GDM1 (cell line): ENCODE measurements at regions not wholly inside any gene's neighbourhood (a gene's known extent, or its start where the extent isn't known, plus 50 kb on each side); places are given as distances from the start of the nearest gene placed in this dataset.

Experiments
- DNase-seq: peaks from one replicate; lab custom pipeline; 2025; lab: John Stamatoyannopoulos, UW

- no peak for DNase-seq
These were observed 56.3 kb upstream of the TMEM72 start for GRCh38 chr10:44854693-44855350.

- DNase-seq = no peak
These were observed 54.4 kb upstream of the TMEM72 start for GRCh38 chr10:44856696-44857095.

- peak; percentile 6 for DNase-seq
These were observed 53.6 kb upstream of the TMEM72 start for GRCh38 chr10:44857363-44858016.

GRCh38 chr10:44858017-44858371 lies 53.1 kb upstream of the TMEM72 start:
- DNase-seq = no peak

GRCh38 chr10:44858988-44859387 lies 52.1 kb upstream of the TMEM72 start:
- no peak for DNase-seq

- no peak for DNase-seq
These were observed 51.4 kb upstream of the TMEM72 start for GRCh38 chr10:44859546-44860285.

GRCh38 chr10:44860811-44861736 lies 50.1 kb upstream of the TMEM72 start:
- DNase-seq = no peak
